HT1080 (cell line): ENCODE measurements at regions not wholly inside any gene's neighbourhood (a gene's known extent, or its start where the extent isn't known, plus 50 kb on each side); places are given as distances from the start of the nearest gene placed in this dataset. TPM values are rescaled to one million over a fixed set of nuclear protein-coding genes. Genes with fewer than 3 reads are reported as not detected.

Source experiments
- DNase-seq: peaks from one replicate; pipeline ENCODE4 v3.0.0-alpha.2; 2015; ENCODE audit warnings: low read depth
- small RNA-seq: library from RNA; depleted of rRNA; stranded (forward); fragments of <200 nt; gene quantifications from one replicate; pipeline ENCODE3, GENCODE V24; 2014

- no peak for DNase-seq
Measured at GRCh38 chrX:36927712-36928111, 80.5 kb upstream of the FAM47C start.

- DNase-seq = no peak
Measured at GRCh38 chrX:36930491-36930890, 77.7 kb upstream of the FAM47C start.

GRCh38 chrX:36947214-36947613 lies 61.0 kb upstream of the FAM47C start:
- DNase-seq = no peak

DNA sequence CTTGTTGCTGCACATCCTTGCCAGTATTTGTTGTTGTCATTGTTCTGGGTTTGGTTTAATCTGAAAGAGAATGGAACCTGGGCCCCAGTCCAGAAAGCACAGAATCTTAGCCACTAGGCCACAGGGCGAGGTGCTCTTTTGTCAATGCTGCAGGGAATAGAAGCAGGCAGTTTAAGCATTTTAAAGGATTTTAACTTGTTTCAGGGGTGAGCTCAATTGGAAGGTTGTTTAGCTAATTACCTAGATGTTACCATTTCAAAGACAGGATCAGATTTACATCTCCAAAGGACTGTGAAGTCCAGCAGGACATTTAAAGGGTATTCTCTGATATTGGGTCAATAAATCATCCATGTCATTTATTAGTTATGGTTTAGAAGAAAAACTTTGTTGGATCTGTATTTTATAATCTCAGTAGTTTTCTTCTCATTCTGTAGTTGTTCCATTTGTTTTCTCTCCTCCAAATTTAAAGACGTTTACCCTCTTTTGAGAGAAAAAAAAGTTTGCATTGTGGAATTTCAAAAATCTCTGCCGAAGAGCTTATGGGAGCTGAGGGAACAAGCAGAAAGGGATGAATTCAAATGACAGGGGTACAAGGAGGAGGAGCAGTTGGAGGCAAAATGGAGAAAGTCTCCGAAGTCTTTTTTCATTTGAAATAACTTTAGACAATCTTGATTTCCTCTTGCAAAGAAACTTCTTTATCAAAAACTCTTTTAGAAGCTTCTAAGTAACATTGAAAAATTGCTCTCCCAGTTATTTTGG lies 57.5 kb upstream of the FAM47C start:
- DNase-seq = no peak

- no peak for DNase-seq
Measured at GRCh38 chrX:36957425-36958328, 50.5 kb upstream of the FAM47C start.

Small RNA genes in the stretch of these regions (small RNA-seq; reads per million reads assigned to genes)
- not detected for gene BX842568.4
